ENCODE measurements at regions not wholly inside any gene's neighbourhood (a gene's known extent, or its start where the extent isn't known, plus 50 kb on each side); places are given as distances from the start of the nearest gene placed in this dataset.

DNA sequence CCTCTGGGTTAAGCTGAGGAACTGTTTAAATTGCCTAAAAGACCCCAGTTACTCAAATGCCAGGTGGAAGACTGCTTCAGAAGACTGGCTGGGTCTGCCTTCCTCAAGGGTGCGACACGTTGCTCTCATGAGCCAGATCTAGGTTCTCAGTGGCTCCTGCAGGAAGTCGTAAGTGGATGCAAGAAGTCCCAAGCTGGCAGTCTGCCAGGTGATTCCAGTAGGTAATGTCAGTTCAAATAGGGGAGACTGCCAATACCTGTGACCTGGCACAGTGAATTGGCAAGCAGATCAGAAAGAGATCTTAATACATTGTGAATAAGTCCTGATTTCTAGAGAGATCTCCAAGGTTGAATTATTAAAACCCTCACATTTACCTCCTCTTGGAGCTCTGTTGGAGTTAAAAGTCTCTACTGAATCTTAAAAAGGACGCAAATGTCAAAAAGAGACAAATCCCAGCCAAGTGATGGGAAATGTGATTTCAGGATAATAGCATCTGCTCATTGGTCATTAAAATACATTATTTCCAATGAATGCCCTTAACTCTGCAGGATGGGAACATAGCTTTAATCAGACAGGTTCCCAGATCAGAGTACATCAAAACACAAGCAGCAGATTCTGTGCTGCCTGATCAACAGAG is 98.8 kb upstream of the FRMD6 start (continued):
- TF ChIP-seq, protein P1, sequence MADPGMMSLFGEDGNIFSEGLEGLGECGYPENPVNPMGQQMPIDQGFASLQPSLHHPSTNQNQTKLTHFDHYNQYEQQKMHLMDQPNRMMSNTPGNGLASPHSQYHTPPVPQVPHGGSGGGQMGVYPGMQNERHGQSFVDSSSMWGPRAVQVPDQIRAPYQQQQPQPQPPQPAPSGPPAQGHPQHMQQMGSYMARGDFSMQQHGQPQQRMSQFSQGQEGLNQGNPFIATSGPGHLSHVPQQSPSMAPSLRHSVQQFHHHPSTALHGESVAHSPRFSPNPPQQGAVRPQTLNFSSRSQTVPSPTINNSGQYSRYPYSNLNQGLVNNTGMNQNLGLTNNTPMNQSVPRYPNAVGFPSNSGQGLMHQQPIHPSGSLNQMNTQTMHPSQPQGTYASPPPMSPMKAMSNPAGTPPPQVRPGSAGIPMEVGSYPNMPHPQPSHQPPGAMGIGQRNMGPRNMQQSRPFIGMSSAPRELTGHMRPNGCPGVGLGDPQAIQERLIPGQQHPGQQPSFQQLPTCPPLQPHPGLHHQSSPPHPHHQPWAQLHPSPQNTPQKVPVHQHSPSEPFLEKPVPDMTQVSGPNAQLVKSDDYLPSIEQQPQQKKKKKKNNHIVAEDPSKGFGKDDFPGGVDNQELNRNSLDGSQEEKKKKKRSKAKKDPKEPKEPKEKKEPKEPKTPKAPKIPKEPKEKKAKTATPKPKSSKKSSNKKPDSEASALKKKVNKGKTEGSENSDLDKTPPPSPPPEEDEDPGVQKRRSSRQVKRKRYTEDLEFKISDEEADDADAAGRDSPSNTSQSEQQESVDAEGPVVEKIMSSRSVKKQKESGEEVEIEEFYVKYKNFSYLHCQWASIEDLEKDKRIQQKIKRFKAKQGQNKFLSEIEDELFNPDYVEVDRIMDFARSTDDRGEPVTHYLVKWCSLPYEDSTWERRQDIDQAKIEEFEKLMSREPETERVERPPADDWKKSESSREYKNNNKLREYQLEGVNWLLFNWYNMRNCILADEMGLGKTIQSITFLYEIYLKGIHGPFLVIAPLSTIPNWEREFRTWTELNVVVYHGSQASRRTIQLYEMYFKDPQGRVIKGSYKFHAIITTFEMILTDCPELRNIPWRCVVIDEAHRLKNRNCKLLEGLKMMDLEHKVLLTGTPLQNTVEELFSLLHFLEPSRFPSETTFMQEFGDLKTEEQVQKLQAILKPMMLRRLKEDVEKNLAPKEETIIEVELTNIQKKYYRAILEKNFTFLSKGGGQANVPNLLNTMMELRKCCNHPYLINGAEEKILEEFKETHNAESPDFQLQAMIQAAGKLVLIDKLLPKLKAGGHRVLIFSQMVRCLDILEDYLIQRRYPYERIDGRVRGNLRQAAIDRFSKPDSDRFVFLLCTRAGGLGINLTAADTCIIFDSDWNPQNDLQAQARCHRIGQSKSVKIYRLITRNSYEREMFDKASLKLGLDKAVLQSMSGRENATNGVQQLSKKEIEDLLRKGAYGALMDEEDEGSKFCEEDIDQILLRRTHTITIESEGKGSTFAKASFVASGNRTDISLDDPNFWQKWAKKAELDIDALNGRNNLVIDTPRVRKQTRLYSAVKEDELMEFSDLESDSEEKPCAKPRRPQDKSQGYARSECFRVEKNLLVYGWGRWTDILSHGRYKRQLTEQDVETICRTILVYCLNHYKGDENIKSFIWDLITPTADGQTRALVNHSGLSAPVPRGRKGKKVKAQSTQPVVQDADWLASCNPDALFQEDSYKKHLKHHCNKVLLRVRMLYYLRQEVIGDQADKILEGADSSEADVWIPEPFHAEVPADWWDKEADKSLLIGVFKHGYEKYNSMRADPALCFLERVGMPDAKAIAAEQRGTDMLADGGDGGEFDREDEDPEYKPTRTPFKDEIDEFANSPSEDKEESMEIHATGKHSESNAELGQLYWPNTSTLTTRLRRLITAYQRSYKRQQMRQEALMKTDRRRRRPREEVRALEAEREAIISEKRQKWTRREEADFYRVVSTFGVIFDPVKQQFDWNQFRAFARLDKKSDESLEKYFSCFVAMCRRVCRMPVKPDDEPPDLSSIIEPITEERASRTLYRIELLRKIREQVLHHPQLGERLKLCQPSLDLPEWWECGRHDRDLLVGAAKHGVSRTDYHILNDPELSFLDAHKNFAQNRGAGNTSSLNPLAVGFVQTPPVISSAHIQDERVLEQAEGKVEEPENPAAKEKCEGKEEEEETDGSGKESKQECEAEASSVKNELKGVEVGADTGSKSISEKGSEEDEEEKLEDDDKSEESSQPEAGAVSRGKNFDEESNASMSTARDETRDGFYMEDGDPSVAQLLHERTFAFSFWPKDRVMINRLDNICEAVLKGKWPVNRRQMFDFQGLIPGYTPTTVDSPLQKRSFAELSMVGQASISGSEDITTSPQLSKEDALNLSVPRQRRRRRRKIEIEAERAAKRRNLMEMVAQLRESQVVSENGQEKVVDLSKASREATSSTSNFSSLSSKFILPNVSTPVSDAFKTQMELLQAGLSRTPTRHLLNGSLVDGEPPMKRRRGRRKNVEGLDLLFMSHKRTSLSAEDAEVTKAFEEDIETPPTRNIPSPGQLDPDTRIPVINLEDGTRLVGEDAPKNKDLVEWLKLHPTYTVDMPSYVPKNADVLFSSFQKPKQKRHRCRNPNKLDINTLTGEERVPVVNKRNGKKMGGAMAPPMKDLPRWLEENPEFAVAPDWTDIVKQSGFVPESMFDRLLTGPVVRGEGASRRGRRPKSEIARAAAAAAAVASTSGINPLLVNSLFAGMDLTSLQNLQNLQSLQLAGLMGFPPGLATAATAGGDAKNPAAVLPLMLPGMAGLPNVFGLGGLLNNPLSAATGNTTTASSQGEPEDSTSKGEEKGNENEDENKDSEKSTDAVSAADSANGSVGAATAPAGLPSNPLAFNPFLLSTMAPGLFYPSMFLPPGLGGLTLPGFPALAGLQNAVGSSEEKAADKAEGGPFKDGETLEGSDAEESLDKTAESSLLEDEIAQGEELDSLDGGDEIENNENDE (IDR thresholded peaks at IDR 0.05; ENCODE audit: insufficient replicate concordance, low read length) = no peak
- TF ChIP-seq JUN (IDR thresholded peaks at IDR 0.05; ENCODE audit: low read depth, low read length) (no peak), POLR2A (IDR thresholded peaks at IDR 0.05; ENCODE audit: control extremely low read depth in 1 of 2, low read depth in 2 of 2, low read length in 2 of 2) (no peak), TEAD4 (IDR thresholded peaks at IDR 0.05; ENCODE audit: low read depth, low read length) (no peak), JUND (IDR thresholded peaks at IDR 0.05; ENCODE audit: low read length) (no peak)

Data from H1 (cell line).